ENCODE measurements at regions not wholly inside any gene's neighbourhood (a gene's known extent, or its start where the extent isn't known, plus 50 kb on each side); places are given as distances from the start of the nearest gene placed in this dataset.

GRCh38 chr20:43337036-43337435 lies 120.7 kb upstream of the SRSF6 start:
- TF ChIP-seq SPI1 (IDR thresholded peaks at IDR 0.05; ENCODE audit: borderline replicate concordance, low read depth) (no peak), REST (IDR thresholded peaks at IDR 0.05; ENCODE audit: insufficient replicate concordance, low read depth) (no peak), POLR2AphosphoS5 (IDR thresholded peaks at IDR 0.05; ENCODE audit: low read depth) (no peak), GABPA (IDR thresholded peaks at IDR 0.05; ENCODE audit: low read depth) (no peak), CTCF (IDR thresholded peaks at IDR 0.05; ENCODE audit: insufficient read depth, low read length) (no peak)
- H3K4me3 ChIP-seq (replicated peaks; ENCODE audit: insufficient read depth, low read length): no peak overlapping the region
- H3K27me3 ChIP-seq (ENCODE audit: insufficient read depth, poor library complexity, severe bottlenecking): no peaks in the 10 kb centered on the region
- H3K27ac ChIP-seq (replicated peaks): no peak overlapping the region
- DNase-seq (ENCODE audit: low read depth in 1 of 2, low spot score in 1 of 2): no peak

GRCh38 chr20:43334080-43334479 lies 123.6 kb upstream of the SRSF6 start:
- Histone ChIP-seq H3K27me3 (ENCODE audit: insufficient read depth, poor library complexity, severe bottlenecking) (no peaks in the 10 kb centered on the region), H3K4me3 (replicated peaks; ENCODE audit: insufficient read depth, low read length) (no peak overlapping the region), H3K27ac (replicated peaks) (no peak overlapping the region)
- no peak for DNase-seq (ENCODE audit: low read depth in 1 of 2, low spot score in 1 of 2)
- TF ChIP-seq REST (IDR thresholded peaks at IDR 0.05; ENCODE audit: insufficient replicate concordance, low read depth) (no peak), GABPA (IDR thresholded peaks at IDR 0.05; ENCODE audit: low read depth) (no peak), POLR2AphosphoS5 (IDR thresholded peaks at IDR 0.05; ENCODE audit: low read depth) (no peak), CTCF (IDR thresholded peaks at IDR 0.05; ENCODE audit: insufficient read depth, low read length) (no peak), SPI1 (IDR thresholded peaks at IDR 0.05; ENCODE audit: borderline replicate concordance, low read depth) (no peak)

GRCh38 chr20:43331906-43332305 lies 125.8 kb upstream of the SRSF6 start:
- no peak overlapping the region for H3K27ac ChIP-seq (replicated peaks)
- TF ChIP-seq REST (IDR thresholded peaks at IDR 0.05; ENCODE audit: insufficient replicate concordance, low read depth): no peak
- no peak for TF ChIP-seq CTCF (IDR thresholded peaks at IDR 0.05; ENCODE audit: insufficient read depth, low read length)
- no peak for TF ChIP-seq GABPA (IDR thresholded peaks at IDR 0.05; ENCODE audit: low read depth)
- TF ChIP-seq SPI1 (IDR thresholded peaks at IDR 0.05; ENCODE audit: borderline replicate concordance, low read depth): no peak
- no peak for TF ChIP-seq POLR2AphosphoS5 (IDR thresholded peaks at IDR 0.05; ENCODE audit: low read depth)
- H3K27me3 ChIP-seq (ENCODE audit: insufficient read depth, poor library complexity, severe bottlenecking): no peaks in the 10 kb centered on the region
- DNase-seq (ENCODE audit: low read depth in 1 of 2, low spot score in 1 of 2): no peak
- H3K4me3 ChIP-seq (replicated peaks; ENCODE audit: insufficient read depth, low read length): no peak overlapping the region

Measured in HL-60 (cell line).